COLO829 (cell line): ENCODE measurements at regions not wholly inside any gene's neighbourhood (a gene's known extent, or its start where the extent isn't known, plus 50 kb on each side); places are given as distances from the start of the nearest gene placed in this dataset.
A peak's percentile ranks its signal among the peaks of the same experiment; 100 is the strongest.

Experiments
- DNase-seq: peaks from one replicate; pipeline ENCODE4 v3.0.0; 2012; ENCODE audit warnings: low spot score

- DNase-seq, result no peak
Observed at GRCh38 chr15:31824024-31824423, 206.3 kb upstream of the CHRNA7 start.

- DNase-seq, result no peak
Observed at GRCh38 chr15:31828594-31828993, 201.7 kb upstream of the CHRNA7 start.

- DNase-seq, result no peak
Observed at GRCh38 chr15:31830591-31830990, 199.7 kb upstream of the CHRNA7 start.

- DNase-seq, result no peak
Observed at GRCh38 chr15:31831596-31831995, 198.7 kb upstream of the CHRNA7 start.

- no peak for DNase-seq
Observed at GRCh38 chr15:31834654-31835053, 195.7 kb upstream of the CHRNA7 start.

GRCh38 chr15:31839388-31839787 is 190.9 kb upstream of the CHRNA7 start:
- no peak for DNase-seq

GRCh38 chr15:31840849-31841476 is 189.4 kb upstream of the CHRNA7 start:
- DNase-seq, result no peak

- no peak for DNase-seq
Observed at GRCh38 chr15:31842532-31843195, 187.7 kb upstream of the CHRNA7 start.

- no peak for DNase-seq
Observed at GRCh38 chr15:31843426-31844055, 186.8 kb upstream of the CHRNA7 start.

GRCh38 chr15:31845791-31846190 is 184.5 kb upstream of the CHRNA7 start:
- DNase-seq, result no peak

GRCh38 chr15:31847961-31848360 is 182.4 kb upstream of the CHRNA7 start:
- no peak for DNase-seq

- DNase-seq, result no peak
Observed at GRCh38 chr15:31848621-31849020, 181.7 kb upstream of the CHRNA7 start.

GRCh38 chr15:31852933-31853799 is 177.1 kb upstream of the CHRNA7 start:
- DNase-seq, result no peak

- no peak for DNase-seq
Observed at GRCh38 chr15:31856581-31856980, 173.7 kb upstream of the CHRNA7 start.

GRCh38 chr15:31857194-31857593 is 173.1 kb upstream of the CHRNA7 start:
- DNase-seq, result no peak

- no peak for DNase-seq
Observed at GRCh38 chr15:31858026-31858425, 172.3 kb upstream of the CHRNA7 start.

GRCh38 chr15:31866248-31866647 is 164.1 kb upstream of the CHRNA7 start:
- DNase-seq, result no peak

GRCh38 chr15:31867536-31868442 is 162.5 kb upstream of the CHRNA7 start:
- DNase-seq, result peak; percentile 2

- no peak for DNase-seq
Observed at GRCh38 chr15:31869686-31870307, 160.5 kb upstream of the CHRNA7 start.

GRCh38 chr15:31870328-31871165 is 159.8 kb upstream of the CHRNA7 start, which contains the start of gene OTUD7A:
TSS of gene OTUD7A (minus strand) at chr15:31870673.
- peak; percentile 41 for DNase-seq
